H1 (cell line): ENCODE measurements at regions not wholly inside any gene's neighbourhood (a gene's known extent, or its start where the extent isn't known, plus 50 kb on each side); places are given as distances from the start of the nearest gene placed in this dataset.
A peak's percentile ranks its signal among the peaks of the same experiment; 100 is the strongest.

Experiments used
- CEBPB ChIP-seq: IDR thresholded peaks from 2 replicates; pipeline ENCODE4 v1.6.1; 2012; ENCODE audit warnings: low read depth, low read length
- CTCF ChIP-seq, 3 experiments: IDR thresholded peaks; 1 replicate in 2 of 3; 2 replicates in 1 of 3; pipeline versions ENCODE4 v1.5.1 to v1.6.1; 2011; ENCODE audit warnings: low read length in 3 of 3, mild to moderate bottlenecking in 3 of 3, inconsistent platforms in 2 of 3, low read depth in 1 of 3, moderate library complexity in 1 of 3; ENCODE audit not compliant: insufficient read depth in 1 of 3; ENCODE audit errors: control extremely low read depth in 1 of 3
- POLR2AphosphoS5 ChIP-seq: IDR thresholded peaks from 2 replicates; pipeline ENCODE4 v1.6.1; 2011; ENCODE audit warnings: low read depth, low read length
- TBP ChIP-seq: IDR thresholded peaks from 2 replicates; pipeline ENCODE4 v1.6.1; 2011; ENCODE audit warnings: low read depth, low read length, improper control_type of control experiment

GRCh38 chr5:92559781-92560180 lies 1021.2 kb downstream of the NR2F1-AS1 start:
- TF ChIP-seq CTCF (IDR thresholded peaks at IDR 0.05; ENCODE audit: control extremely low read depth in 1 of 3, insufficient read depth in 1 of 3, low read depth in 1 of 3, low read length in 3 of 3): peak in 1 of 3 experiments; percentile 26; a peak in 1 of 4 replicates
- TF ChIP-seq CEBPB: no peak
- TF ChIP-seq TBP: no peak
- no peak for TF ChIP-seq POLR2AphosphoS5
